Lower lobe of right lung (tissue), 2 donors: ENCODE measurements at regions not wholly inside any gene's neighbourhood (a gene's known extent, or its start where the extent isn't known, plus 50 kb on each side); places are given as distances from the start of the nearest gene placed in this dataset.

Source experiments
- ATAC-seq, 2 donors: fragments of 200-7000 bp; cut with Tn5 transposase; one replicate each; pipeline ENCODE4 v1.9.1; 2020 to 2022; ENCODE audit warnings: mild to moderate bottlenecking in 2 of 2, moderate library complexity in 2 of 2
- DNase-seq: peaks from one replicate; pipeline ENCODE4 v3.0.0-alpha.2; 2020
- H3K27ac ChIP-seq: fragments of 200-600 bp; one replicate; pipeline ENCODE4 v1.8.0; 2022
- H3K27me3 ChIP-seq: fragments of 200-600 bp; one replicate; pipeline ENCODE4 v1.8.0; 2022; ENCODE audit warnings: low read depth
- H3K36me3 ChIP-seq: fragments of 200-600 bp; one replicate; pipeline ENCODE4 v1.8.0; 2022; ENCODE audit warnings: mild to moderate bottlenecking
- H3K4me1 ChIP-seq: fragments of 200-600 bp; one replicate; pipeline ENCODE4 v1.8.0; 2022
- H3K4me3 ChIP-seq: fragments of 200-600 bp; one replicate; pipeline ENCODE4 v1.8.0; 2022; ENCODE audit warnings: mild to moderate bottlenecking
- H3K9me3 ChIP-seq: fragments of 200-600 bp; one replicate; pipeline ENCODE4 v1.8.0; 2022
- intact Hi-C: fragments of 100-400 bp; cut with DNase I; formaldehyde crosslinking; loops from one replicate; pipeline ENCODE4 v1.11.0; 2022
- TF ChIP-seq, protein P1 (sequence below): fragments of 200-600 bp; IDR thresholded peaks from one replicate; pipeline ENCODE4 v1.8.0; 2022; ENCODE audit warnings: antibody characterized with exemption, mild to moderate bottlenecking
- donor health status: DM: no; HTN: yes; CAD: no; lungs with severe emphysema.

DNA sequence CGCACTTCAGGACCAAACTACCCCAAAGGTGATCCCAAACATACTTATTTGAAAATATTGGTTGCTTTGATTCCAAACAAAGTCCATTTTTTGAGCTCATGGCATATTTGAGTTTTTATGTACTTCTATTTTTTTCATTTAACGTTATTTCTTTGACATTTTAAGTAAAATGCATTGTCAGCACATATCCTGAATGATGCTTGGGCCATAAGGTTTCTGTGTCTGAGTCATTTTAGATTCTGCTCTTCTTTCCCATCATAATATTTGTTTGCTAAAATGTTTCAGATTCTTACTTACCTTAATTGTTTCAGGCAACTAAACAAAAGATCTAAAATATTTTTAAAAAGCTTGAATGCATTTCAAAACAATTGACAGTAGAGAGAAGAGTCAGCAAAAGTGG is 998.2 kb downstream of the REEP3 start:
- TF ChIP-seq, protein P1, sequence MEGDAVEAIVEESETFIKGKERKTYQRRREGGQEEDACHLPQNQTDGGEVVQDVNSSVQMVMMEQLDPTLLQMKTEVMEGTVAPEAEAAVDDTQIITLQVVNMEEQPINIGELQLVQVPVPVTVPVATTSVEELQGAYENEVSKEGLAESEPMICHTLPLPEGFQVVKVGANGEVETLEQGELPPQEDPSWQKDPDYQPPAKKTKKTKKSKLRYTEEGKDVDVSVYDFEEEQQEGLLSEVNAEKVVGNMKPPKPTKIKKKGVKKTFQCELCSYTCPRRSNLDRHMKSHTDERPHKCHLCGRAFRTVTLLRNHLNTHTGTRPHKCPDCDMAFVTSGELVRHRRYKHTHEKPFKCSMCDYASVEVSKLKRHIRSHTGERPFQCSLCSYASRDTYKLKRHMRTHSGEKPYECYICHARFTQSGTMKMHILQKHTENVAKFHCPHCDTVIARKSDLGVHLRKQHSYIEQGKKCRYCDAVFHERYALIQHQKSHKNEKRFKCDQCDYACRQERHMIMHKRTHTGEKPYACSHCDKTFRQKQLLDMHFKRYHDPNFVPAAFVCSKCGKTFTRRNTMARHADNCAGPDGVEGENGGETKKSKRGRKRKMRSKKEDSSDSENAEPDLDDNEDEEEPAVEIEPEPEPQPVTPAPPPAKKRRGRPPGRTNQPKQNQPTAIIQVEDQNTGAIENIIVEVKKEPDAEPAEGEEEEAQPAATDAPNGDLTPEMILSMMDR = no peak
- intact Hi-C loops = no loop called here
- DNase-seq (no peak), ATAC-seq (no peak)
- Histone ChIP-seq H3K4me3 (no peak overlapping the region), H3K4me1 (no peaks in the 10 kb centered on the region), H3K36me3 (no peaks in the 10 kb centered on the region), H3K27me3 (no peaks in the 10 kb centered on the region), H3K9me3 (no peaks in the 10 kb centered on the region), H3K27ac (no peak overlapping the region)

DNA sequence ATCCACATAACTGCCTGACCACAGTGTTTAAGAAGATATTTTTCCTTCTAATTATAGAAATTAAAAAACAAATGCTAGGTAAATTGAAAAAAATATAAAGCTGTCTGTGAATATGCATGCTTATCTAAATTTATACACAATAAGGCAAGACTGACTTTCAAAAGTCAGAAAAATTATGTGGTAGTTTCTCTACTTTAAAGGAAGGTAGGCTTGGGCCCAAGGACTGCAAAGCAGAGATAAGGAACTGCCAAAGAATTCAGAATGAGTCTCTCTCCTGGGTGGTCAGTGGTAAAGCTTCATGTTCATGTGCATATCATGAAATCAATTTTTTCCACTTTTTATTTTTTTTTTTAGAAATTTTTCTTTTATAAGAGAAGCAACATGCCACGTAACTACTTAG is 998.6 kb downstream of the REEP3 start:
- H3K27ac ChIP-seq = no peak overlapping the region
- H3K4me3 ChIP-seq = no peak overlapping the region
- ATAC-seq = no peak
- no peaks in the 10 kb centered on the region for H3K4me1 ChIP-seq
- TF ChIP-seq, protein P1 = no peak
- H3K9me3 ChIP-seq = no peaks in the 10 kb centered on the region
- no peaks in the 10 kb centered on the region for H3K27me3 ChIP-seq
- intact Hi-C loops = no loop called here
- H3K36me3 ChIP-seq = no peaks in the 10 kb centered on the region
- no peak for DNase-seq

DNA sequence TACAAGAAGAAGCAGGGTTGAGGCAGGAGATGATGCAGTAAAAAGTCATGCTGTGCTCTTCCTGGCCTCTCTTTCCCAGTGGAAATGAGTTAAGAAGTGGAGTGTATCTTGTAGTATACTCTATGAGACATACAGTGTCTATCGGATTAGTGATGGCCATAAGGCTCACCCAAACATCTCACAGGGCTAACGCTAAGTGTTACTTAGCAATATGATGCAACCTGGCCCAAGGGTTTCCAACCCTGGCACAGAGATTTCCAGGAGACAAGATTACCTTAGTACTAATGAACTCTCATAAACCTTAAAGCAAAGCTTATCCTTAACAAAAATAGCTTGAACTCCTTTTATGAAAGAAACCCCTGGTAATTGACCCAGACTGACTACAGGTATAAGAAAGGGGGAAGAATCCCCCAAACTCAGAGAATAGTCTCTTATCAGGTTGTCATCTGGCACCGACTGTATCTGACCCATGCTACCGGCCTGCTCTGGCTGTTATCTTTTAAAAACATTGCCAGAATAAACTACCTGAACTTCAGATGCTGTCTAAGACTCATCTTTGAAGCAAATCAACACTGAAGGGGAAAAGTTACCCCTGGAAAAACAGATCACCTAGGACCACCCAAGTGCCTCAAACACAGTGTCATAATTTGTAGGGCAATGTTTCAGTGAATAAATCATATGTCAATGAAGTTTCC is 1002.0 kb downstream of the REEP3 start:
- H3K4me3 ChIP-seq = no peak overlapping the region
- DNase-seq (no peak), ATAC-seq (no peak)
- no peak overlapping the region for H3K27ac ChIP-seq
- H3K4me1 ChIP-seq = no peaks in the 10 kb centered on the region
- no peaks in the 10 kb centered on the region for H3K27me3 ChIP-seq
- intact Hi-C loops = no loop called here
- H3K36me3 ChIP-seq = no peaks in the 10 kb centered on the region
- H3K9me3 ChIP-seq = no peaks in the 10 kb centered on the region
- TF ChIP-seq, protein P1 = no peak

DNA sequence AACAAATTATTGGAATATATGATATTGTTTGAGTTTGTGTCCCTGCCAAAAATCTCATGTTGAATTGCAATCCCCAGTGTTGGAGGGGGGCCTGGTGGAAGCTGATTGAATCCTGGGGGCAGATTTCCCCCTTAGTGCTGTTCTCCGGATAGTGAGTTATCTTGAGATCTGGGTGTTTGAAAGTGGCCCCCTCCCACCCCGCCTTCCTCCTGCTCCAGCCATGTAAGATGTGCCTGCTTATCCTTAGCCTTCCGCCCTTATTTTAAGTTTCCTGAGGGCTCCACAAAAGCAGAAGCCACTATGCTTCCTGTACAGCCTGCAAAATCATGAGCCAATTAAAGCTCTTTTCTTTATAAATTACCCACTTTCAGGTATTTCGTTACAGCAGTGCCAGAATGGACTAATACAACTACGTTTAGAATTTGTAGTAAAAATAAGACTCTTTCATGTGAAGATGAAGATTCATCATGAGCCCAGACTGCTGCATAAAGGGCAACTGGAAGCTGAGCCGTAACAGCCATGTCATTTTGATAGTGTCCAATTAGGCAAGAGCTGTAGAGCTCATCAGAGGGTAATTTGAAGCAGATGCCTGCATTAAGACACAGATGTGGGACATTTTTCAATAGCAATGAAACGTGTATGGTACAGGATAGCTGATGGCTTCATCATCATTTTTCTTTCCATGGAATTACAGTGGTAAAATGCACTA is 1007.2 kb downstream of the REEP3 start:
- no peak overlapping the region for H3K27ac ChIP-seq
- intact Hi-C loops = no loop called here
- H3K27me3 ChIP-seq = no peaks in the 10 kb centered on the region
- no peaks in the 10 kb centered on the region for H3K9me3 ChIP-seq
- ATAC-seq (no peak), DNase-seq (no peak)
- H3K4me1 ChIP-seq = no peaks in the 10 kb centered on the region
- TF ChIP-seq, protein P1 = no peak
- no peak overlapping the region for H3K4me3 ChIP-seq
- H3K36me3 ChIP-seq = no peaks in the 10 kb centered on the region

DNA sequence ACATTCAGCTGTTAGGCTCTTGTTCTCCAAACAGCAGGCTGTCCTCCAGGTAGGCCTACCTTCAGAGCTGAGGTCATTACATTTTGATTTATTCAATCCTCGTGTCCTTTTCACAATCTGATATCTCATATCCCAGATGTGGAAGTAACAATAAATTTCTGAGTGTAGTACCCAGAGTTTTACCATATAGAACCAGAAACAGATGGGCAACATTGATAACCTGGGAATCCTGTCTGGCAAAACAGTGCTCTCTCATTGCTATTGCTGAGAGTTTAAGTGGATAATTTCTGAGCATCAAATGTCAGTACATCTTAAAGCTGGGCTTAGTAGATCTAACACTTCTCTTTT is 1007.8 kb downstream of the REEP3 start:
- H3K27ac ChIP-seq = no peak overlapping the region
- no peaks in the 10 kb centered on the region for H3K27me3 ChIP-seq
- intact Hi-C loops = no loop called here
- ATAC-seq (no peak), DNase-seq (no peak)
- H3K9me3 ChIP-seq = no peaks in the 10 kb centered on the region
- TF ChIP-seq, protein P1 = no peak
- no peaks in the 10 kb centered on the region for H3K36me3 ChIP-seq
- no peak overlapping the region for H3K4me3 ChIP-seq
- no peaks in the 10 kb centered on the region for H3K4me1 ChIP-seq
